Osteocyte (in vitro differentiated cells): ENCODE measurements at regions not wholly inside any gene's neighbourhood (a gene's known extent, or its start where the extent isn't known, plus 50 kb on each side); places are given as distances from the start of the nearest gene placed in this dataset.

Experiments
- DNase-seq: peaks from one replicate; pipeline ENCODE4 v3.0.0; 2021; ENCODE audit warnings: mixed read lengths; ENCODE audit not compliant: unreplicated experiment; ENCODE audit errors: extremely low spot score
- H3K27ac Mint-ChIP-seq: one replicate; pipeline ENCODE4 v1.8.0; 2021; ENCODE audit warnings: mild to moderate bottlenecking, mixed read lengths; ENCODE audit not compliant: unreplicated experiment
- H3K27me3 Mint-ChIP-seq: one replicate; pipeline ENCODE4 v1.8.0; 2021; ENCODE audit warnings: mixed read lengths; ENCODE audit not compliant: unreplicated experiment
- H3K36me3 Mint-ChIP-seq: one replicate; pipeline ENCODE4 v1.8.0; 2021; ENCODE audit warnings: mixed read lengths; ENCODE audit not compliant: unreplicated experiment
- H3K4me1 Mint-ChIP-seq: one replicate; pipeline ENCODE4 v1.8.0; 2021; ENCODE audit warnings: mixed read lengths; ENCODE audit not compliant: unreplicated experiment
- H3K4me3 Mint-ChIP-seq: one replicate; pipeline ENCODE4 v1.8.0; 2021; ENCODE audit warnings: mild to moderate bottlenecking, moderate library complexity, mixed read lengths; ENCODE audit not compliant: unreplicated experiment
- H3K9me3 Mint-ChIP-seq: one replicate; pipeline ENCODE4 v1.8.0; 2021; ENCODE audit warnings: mixed read lengths; ENCODE audit not compliant: unreplicated experiment
- TF ChIP-seq, protein P1 (sequence below): fragments of 200-600 bp; sonication (generic); IDR thresholded peaks from 2 replicates; pipeline ENCODE4 v1.5.0; 2021; ENCODE audit warnings: antibody characterized with exemption, mild to moderate bottlenecking, moderate library complexity

DNA sequence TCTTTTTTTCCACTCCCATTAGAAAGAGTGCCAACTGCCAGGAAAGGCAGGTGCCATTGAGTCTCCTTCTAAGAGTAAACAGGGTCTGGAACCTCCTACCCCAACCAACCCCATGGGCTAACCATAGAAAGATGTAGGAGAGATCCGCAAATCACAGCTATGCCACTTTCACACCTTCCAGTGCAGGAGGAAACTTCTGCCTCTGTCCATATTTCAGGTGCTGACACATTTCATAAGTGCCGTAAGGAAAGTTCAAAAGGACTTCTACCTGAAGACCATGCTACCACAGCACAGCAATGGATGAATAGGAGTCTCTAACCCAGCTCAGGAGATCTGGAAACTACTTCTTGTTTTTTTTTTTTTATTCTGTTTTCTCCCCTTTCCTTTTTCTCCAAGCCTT lies 145.8 kb downstream of the FBXO8 start:
- no peak overlapping the region for H3K4me3 Mint-ChIP-seq
- H3K9me3 Mint-ChIP-seq: no peaks in the 10 kb centered on the region
- peaks cover 22% of the 10 kb centered on the region for H3K27me3 Mint-ChIP-seq
- no peak for DNase-seq
- H3K36me3 Mint-ChIP-seq: no peaks in the 10 kb centered on the region
- H3K4me1 Mint-ChIP-seq: no peaks in the 10 kb centered on the region
- TF ChIP-seq, protein P1, sequence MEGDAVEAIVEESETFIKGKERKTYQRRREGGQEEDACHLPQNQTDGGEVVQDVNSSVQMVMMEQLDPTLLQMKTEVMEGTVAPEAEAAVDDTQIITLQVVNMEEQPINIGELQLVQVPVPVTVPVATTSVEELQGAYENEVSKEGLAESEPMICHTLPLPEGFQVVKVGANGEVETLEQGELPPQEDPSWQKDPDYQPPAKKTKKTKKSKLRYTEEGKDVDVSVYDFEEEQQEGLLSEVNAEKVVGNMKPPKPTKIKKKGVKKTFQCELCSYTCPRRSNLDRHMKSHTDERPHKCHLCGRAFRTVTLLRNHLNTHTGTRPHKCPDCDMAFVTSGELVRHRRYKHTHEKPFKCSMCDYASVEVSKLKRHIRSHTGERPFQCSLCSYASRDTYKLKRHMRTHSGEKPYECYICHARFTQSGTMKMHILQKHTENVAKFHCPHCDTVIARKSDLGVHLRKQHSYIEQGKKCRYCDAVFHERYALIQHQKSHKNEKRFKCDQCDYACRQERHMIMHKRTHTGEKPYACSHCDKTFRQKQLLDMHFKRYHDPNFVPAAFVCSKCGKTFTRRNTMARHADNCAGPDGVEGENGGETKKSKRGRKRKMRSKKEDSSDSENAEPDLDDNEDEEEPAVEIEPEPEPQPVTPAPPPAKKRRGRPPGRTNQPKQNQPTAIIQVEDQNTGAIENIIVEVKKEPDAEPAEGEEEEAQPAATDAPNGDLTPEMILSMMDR: no peak
- H3K27ac Mint-ChIP-seq: no peak overlapping the region

DNA sequence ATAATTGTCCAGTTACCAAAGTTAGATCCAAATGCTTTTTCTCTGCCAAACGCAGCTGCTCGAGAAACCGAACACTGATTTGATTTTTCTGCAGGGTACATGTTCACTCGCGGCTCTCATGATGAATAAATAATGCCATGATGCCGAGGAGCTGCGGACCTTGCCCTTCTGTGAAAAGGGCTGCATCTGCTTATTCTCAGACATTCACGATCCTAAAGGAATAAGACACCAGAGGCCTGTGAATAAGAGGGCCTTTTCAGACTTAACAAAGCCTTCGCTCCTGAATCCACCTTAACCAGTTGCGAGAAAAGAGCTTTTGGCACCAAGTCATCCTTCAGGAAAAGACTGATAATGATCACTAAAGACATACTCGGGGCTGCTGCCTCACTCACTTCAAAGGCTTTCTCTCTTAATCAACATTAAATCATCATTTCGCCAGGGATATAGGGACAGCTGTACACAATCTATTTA lies 147.5 kb downstream of the FBXO8 start:
- no peak overlapping the region for H3K27ac Mint-ChIP-seq
- H3K4me3 Mint-ChIP-seq: no peak overlapping the region
- DNase-seq: no peak
- no peaks in the 10 kb centered on the region for H3K4me1 Mint-ChIP-seq
- no peaks in the 10 kb centered on the region for H3K9me3 Mint-ChIP-seq
- H3K27me3 Mint-ChIP-seq: peaks cover 22% of the 10 kb centered on the region
- TF ChIP-seq, protein P1: no peak
- H3K36me3 Mint-ChIP-seq: no peaks in the 10 kb centered on the region

DNA sequence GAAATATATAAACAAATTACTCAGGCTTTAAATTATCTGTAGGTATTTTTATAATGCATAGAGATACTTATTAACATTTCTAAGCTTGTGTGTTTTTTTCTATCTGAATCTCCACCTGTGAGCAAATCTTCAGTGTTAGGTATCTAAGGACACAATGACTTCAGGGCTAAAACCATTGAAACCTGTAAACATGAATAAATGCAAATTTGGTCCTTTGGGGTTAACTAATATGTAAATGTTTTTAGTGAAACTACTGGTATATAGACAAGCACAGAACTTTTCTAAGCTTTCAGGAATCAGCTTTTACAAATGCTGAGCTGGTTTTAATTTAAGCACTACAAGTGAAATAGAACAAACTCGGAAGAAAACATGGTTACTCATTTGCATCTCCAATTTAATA lies 147.9 kb downstream of the FBXO8 start:
- H3K27ac Mint-ChIP-seq: no peak overlapping the region
- TF ChIP-seq, protein P1: no peak
- H3K4me3 Mint-ChIP-seq: no peak overlapping the region
- DNase-seq: no peak
- no peaks in the 10 kb centered on the region for H3K36me3 Mint-ChIP-seq
- H3K4me1 Mint-ChIP-seq: no peaks in the 10 kb centered on the region
- H3K27me3 Mint-ChIP-seq: peaks cover 22% of the 10 kb centered on the region
- H3K9me3 Mint-ChIP-seq: no peaks in the 10 kb centered on the region

DNA sequence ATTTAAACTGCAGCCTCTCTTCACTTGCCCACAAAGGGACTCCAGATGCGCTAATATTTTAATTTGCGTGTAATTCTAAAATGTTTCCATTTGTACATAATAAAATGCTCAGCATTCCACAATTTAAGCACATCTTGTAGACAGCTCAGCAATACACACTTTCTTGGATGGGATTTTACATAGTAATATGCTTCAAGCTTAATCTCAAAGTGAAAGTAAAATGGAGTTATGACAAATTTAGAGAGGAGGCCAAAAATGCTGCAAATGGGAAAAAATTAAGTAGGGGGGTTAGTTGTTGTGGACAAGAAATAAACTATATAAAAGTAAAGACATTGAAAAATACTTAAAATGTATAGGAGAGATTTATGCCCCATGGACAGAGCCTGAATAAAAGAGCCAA lies 149.1 kb downstream of the FBXO8 start:
- no peaks in the 10 kb centered on the region for H3K36me3 Mint-ChIP-seq
- H3K9me3 Mint-ChIP-seq: no peaks in the 10 kb centered on the region
- TF ChIP-seq, protein P1: no peak
- peaks cover 20% of the 10 kb centered on the region for H3K27me3 Mint-ChIP-seq
- H3K27ac Mint-ChIP-seq: no peak overlapping the region
- H3K4me1 Mint-ChIP-seq: no peaks in the 10 kb centered on the region
- H3K4me3 Mint-ChIP-seq: no peak overlapping the region
- DNase-seq: no peak

DNA sequence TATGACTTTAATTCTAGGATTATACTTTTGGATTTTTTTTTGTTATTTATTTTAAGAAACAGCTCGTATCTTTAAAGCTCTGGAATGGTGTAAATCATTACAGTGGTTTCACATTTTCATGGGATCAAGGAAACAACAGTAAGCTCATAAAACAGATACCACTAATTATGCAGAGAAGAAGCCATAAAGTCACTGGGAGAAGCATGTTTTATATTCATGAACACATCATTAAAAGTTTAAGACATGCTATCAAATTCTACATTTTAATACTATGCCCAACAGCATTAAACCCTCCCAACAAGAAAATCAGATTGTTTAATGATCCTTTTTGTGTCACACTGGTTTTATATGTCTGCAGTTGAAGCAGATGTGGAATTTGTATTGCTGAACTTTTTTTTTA lies 149.9 kb downstream of the FBXO8 start:
- Mint-ChIP-seq H3K9me3 (no peaks in the 10 kb centered on the region), H3K4me3 (no peak overlapping the region), H3K27ac (no peak overlapping the region), H3K36me3 (no peaks in the 10 kb centered on the region), H3K27me3 (peaks cover 20% of the 10 kb centered on the region), H3K4me1 (no peaks in the 10 kb centered on the region)
- TF ChIP-seq, protein P1: no peak
- DNase-seq: no peak
